Fibroblast of skin of abdomen (primary cell): ENCODE measurements at regions not wholly inside any gene's neighbourhood (a gene's known extent, or its start where the extent isn't known, plus 50 kb on each side); places are given as distances from the start of the nearest gene placed in this dataset.
"Not testable (repeated sequence)": the region's sequence is repeated elsewhere in the genome, so short reads cannot be mapped to it uniquely, and the experiment has no call there.

ENCODE experiments used
- DNase-seq: peaks from one replicate; pipeline ENCODE4 v3.0.0-alpha.2; 2013

- no peak for DNase-seq
These were observed 456.6 kb upstream of the CCDC54 start for GRCh38 chr3:106920609-106921008.

- DNase-seq, result no peak
These were observed 448.2 kb upstream of the CCDC54 start for GRCh38 chr3:106929081-106929480.

GRCh38 chr3:106930086-106930485 lies 447.2 kb upstream of the CCDC54 start:
- DNase-seq, result no peak

- DNase-seq, result no peak
These were observed 445.3 kb upstream of the CCDC54 start for GRCh38 chr3:106931904-106932303.

- DNase-seq, result no peak
These were observed 440.9 kb upstream of the CCDC54 start for GRCh38 chr3:106936337-106936736.

- no peak for DNase-seq
These were observed 435.2 kb upstream of the CCDC54 start for GRCh38 chr3:106942051-106942450.

- peak; percentile 10 for DNase-seq
These were observed 434.2 kb upstream of the CCDC54 start for GRCh38 chr3:106943071-106943470.

GRCh38 chr3:106945435-106945834 lies 431.8 kb upstream of the CCDC54 start:
- peak; percentile 81 for DNase-seq

- no peak for DNase-seq
These were observed 430.4 kb upstream of the CCDC54 start for GRCh38 chr3:106946866-106947265.

- peak; percentile 61 for DNase-seq
These were observed 420.2 kb upstream of the CCDC54 start for GRCh38 chr3:106957029-106957428.

- no peak for DNase-seq
These were observed 414.2 kb upstream of the CCDC54 start for GRCh38 chr3:106962993-106963392.

- DNase-seq, result no peak
These were observed 413.8 kb upstream of the CCDC54 start for GRCh38 chr3:106963442-106963841.

- no peak for DNase-seq
These were observed 411.9 kb upstream of the CCDC54 start for GRCh38 chr3:106965307-106965706.

GRCh38 chr3:106969596-106969995 lies 407.6 kb upstream of the CCDC54 start:
- DNase-seq, result no peak

GRCh38 chr3:106981392-106981791 lies 395.8 kb upstream of the CCDC54 start:
- no peak for DNase-seq

GRCh38 chr3:106985721-106986120 lies 391.5 kb upstream of the CCDC54 start:
- peak; percentile 37 for DNase-seq

GRCh38 chr3:106998841-106999682 lies 378.2 kb upstream of the CCDC54 start:
- not testable (repeated sequence) for DNase-seq

- peak; percentile 9 for DNase-seq
These were observed 375.6 kb upstream of the CCDC54 start for GRCh38 chr3:107001635-107002034.

GRCh38 chr3:107005352-107005751 lies 371.9 kb upstream of the CCDC54 start:
- DNase-seq, result not testable (repeated sequence)

- DNase-seq, result no peak
These were observed 369.0 kb upstream of the CCDC54 start for GRCh38 chr3:107008213-107008612.

- DNase-seq, result peak; percentile 52
These were observed 363.6 kb upstream of the CCDC54 start for GRCh38 chr3:107013641-107014040.

GRCh38 chr3:107024551-107025026 lies 352.6 kb upstream of the CCDC54 start:
- DNase-seq, result peak; percentile 72

- DNase-seq, result no peak
These were observed 351.3 kb upstream of the CCDC54 start for GRCh38 chr3:107025961-107026360.

GRCh38 chr3:107028086-107028485 lies 349.2 kb upstream of the CCDC54 start:
- no peak for DNase-seq
